ENCODE measurements at regions not wholly inside any gene's neighbourhood (a gene's known extent, or its start where the extent isn't known, plus 50 kb on each side); places are given as distances from the start of the nearest gene placed in this dataset.

DNA sequence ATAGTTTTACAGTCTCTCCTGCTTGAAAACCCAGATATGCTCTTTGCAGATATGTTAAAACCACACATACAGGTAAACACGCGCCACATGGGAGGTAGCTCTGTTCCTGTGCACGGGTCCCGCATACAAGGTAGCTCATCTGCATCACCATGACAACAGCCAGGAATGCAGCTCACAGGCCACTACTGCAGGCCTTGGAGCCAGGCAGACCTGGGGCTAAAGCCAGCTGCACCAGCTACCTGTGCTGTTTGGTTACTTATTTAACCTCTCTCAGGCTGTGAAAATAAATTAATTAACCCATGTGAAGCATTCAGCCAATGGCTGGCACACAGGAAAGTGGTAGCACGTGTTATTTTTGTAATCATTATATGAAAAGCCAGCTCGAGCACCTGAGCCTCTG, 428.3 kb downstream of the TNS3 start:
- H3K36me3 ChIP-seq (ENCODE audit: control insufficient read depth, insufficient read depth, low read length), result no peaks in the 10 kb centered on the region
- no peak overlapping the region for H3K4me3 ChIP-seq (ENCODE audit: low read depth, low read length)
- ChIA-PET CTCF (interaction anchor here (0.8 to 1.4 kb wide), 3 partner anchors 17 to 1231 kb away, joined by 3 read pairs; no protein-coding TSS in a partner anchor), POLR2A (no interaction called here)
- DNase-seq (ENCODE audit: low read depth), result no peak
- H3K27me3 ChIP-seq (ENCODE audit: control insufficient read depth, insufficient read depth, low read length), result no peaks in the 10 kb centered on the region
- TF ChIP-seq, protein P1, sequence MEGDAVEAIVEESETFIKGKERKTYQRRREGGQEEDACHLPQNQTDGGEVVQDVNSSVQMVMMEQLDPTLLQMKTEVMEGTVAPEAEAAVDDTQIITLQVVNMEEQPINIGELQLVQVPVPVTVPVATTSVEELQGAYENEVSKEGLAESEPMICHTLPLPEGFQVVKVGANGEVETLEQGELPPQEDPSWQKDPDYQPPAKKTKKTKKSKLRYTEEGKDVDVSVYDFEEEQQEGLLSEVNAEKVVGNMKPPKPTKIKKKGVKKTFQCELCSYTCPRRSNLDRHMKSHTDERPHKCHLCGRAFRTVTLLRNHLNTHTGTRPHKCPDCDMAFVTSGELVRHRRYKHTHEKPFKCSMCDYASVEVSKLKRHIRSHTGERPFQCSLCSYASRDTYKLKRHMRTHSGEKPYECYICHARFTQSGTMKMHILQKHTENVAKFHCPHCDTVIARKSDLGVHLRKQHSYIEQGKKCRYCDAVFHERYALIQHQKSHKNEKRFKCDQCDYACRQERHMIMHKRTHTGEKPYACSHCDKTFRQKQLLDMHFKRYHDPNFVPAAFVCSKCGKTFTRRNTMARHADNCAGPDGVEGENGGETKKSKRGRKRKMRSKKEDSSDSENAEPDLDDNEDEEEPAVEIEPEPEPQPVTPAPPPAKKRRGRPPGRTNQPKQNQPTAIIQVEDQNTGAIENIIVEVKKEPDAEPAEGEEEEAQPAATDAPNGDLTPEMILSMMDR (IDR thresholded peaks at IDR 0.05; ENCODE audit: insufficient read depth, low read depth, low read length), result no peak

DNA sequence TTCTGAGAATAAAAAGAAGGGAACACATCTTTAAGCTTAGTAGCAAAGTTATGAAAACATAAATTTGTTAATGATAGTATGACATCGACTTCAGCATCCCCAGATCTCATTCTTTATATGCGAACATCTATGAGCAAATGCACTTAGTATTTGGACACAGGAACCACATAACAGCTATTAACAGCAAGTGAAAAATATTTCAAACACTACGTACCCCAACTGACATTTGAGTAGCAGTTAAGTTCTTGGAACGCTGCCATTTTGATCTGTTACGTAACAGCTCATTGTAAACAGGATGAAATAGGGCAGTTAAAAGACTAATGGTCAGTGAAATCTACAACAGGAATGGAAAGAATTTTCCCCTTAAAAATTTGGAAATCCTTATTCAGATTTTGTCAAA, 428.9 kb downstream of the TNS3 start:
- CTCF ChIA-PET, result interaction anchor here (0.8 to 1.4 kb wide), 3 partner anchors 17 to 101 kb away, joined by 3 read pairs; no protein-coding TSS in a partner anchor
- DNase-seq (ENCODE audit: low read depth), result peak; percentile 94

DNA sequence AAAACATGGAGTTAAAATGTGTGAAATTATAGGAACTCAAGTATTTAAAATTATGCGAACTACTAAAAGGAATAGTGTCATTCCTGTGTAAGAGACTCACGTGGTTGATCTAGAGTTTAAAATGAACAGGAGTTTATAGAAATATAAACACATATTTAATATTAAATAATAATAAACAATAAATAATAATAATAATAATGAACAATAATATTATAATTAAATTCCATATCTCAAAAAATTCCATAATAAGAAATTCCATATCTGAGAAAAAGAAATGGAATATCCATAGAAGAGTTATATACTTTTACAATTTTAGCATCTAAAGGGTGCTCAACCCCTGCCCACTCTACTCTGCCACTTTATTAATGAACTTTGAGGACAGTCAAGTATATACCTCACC, 429.6 kb downstream of the TNS3 start:
- H3K27me3 ChIP-seq (ENCODE audit: control insufficient read depth, insufficient read depth, low read length), result no peaks in the 10 kb centered on the region
- ChIA-PET POLR2A (no interaction called here), CTCF (interaction anchor here (1.0 to 1.2 kb wide), 2 partner anchors 68 to 1230 kb away, joined by 3 read pairs; no protein-coding TSS in a partner anchor)
- no peak for DNase-seq (ENCODE audit: low read depth)
- H3K36me3 ChIP-seq (ENCODE audit: control insufficient read depth, insufficient read depth, low read length), result no peaks in the 10 kb centered on the region
- TF ChIP-seq, protein P1 (IDR thresholded peaks at IDR 0.05; ENCODE audit: insufficient read depth, low read depth, low read length), result no peak
- H3K4me3 ChIP-seq (ENCODE audit: low read depth, low read length), result no peak overlapping the region

More for the DNA sequence above, 428.9 kb downstream of the TNS3 start:
- TF ChIP-seq, protein P1 (IDR thresholded peaks at IDR 0.05; ENCODE audit: insufficient read depth, low read depth, low read length), result no peak
- Histone ChIP-seq H3K27me3 (ENCODE audit: control insufficient read depth, insufficient read depth, low read length) (no peaks in the 10 kb centered on the region), H3K4me3 (ENCODE audit: low read depth, low read length) (no peak overlapping the region), H3K36me3 (ENCODE audit: control insufficient read depth, insufficient read depth, low read length) (no peaks in the 10 kb centered on the region)
- POLR2A ChIA-PET, result no interaction called here

DNA sequence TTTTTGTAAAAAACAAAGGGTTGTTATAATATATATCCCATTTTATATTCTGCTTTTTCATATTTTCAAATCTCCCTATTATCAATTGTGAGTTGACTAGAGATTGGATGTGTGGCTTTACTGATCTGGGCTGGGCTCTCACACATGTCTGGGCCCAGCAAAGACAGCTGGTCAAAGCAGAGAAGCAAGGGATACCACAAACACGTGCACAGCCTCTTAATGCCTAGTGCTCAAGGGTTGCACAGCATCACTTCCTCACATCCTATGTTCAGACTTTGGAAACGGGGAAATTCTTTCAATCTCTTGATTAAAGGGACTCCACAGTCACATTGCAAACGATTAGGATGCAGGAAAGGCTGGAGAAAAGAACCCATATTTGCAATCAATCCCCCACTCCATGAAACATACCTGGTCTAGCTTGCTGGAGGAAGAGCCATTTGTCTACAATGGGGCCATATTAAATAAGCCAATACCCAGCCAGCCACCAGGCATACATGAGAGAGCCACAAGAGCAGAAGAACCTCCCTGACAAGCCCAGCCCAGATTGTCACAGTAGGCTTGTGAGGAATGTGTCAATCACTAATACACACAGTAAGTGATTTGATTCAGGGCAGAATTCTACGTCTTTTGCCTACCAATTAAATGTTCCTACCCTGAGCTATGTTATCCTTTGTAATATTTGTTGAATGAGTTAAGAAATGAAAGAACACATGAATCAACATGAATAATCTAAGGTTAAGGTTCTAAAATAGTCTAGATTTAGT, 431.2 kb downstream of the TNS3 start:
- H3K36me3 ChIP-seq (ENCODE audit: control insufficient read depth, insufficient read depth, low read length), result no peaks in the 10 kb centered on the region
- ChIA-PET POLR2A (interaction anchor here (0.5 kb wide), 1 partner anchor 296 kb away, joined by 3 read pairs; no protein-coding TSS in a partner anchor), CTCF (interaction anchor here (0.8 to 1.3 kb wide), 3 partner anchors 17 to 1258 kb away, joined by 3 to 4 read pairs (median 3); no protein-coding TSS in a partner anchor)
- no peak overlapping the region for H3K4me3 ChIP-seq (ENCODE audit: low read depth, low read length)
- TF ChIP-seq, protein P1 (IDR thresholded peaks at IDR 0.05; ENCODE audit: insufficient read depth, low read depth, low read length), result no peak
- DNase-seq (ENCODE audit: low read depth), result no peak
- H3K27me3 ChIP-seq (ENCODE audit: control insufficient read depth, insufficient read depth, low read length), result no peaks in the 10 kb centered on the region

DNA sequence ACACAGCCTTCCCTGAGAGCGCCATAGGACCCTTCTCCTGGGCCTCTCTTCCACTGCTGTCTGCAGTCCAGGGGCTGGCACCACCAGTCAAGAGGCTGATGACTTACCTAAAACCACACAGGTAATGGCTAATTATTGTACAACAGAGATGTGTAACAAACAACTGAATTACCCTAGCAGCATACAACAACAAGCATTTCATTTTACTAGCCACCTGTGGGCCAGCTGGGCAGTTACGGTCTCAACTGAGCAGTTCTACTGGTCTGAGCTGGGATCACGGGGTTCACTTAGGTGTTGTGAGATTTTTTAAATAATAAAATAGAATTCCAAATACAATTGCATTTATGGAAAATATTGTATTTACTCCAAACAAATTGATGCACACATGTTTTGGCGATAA, 431.9 kb downstream of the TNS3 start:
- TF ChIP-seq, protein P1 (IDR thresholded peaks at IDR 0.05; ENCODE audit: insufficient read depth, low read depth, low read length), result no peak
- Histone ChIP-seq H3K4me3 (ENCODE audit: low read depth, low read length) (no peak overlapping the region), H3K27me3 (ENCODE audit: control insufficient read depth, insufficient read depth, low read length) (no peaks in the 10 kb centered on the region), H3K36me3 (ENCODE audit: control insufficient read depth, insufficient read depth, low read length) (no peaks in the 10 kb centered on the region)
- DNase-seq (ENCODE audit: low read depth), result no peak
- ChIA-PET POLR2A (interaction anchor here (0.6 kb wide), 1 partner anchor 1116 kb away, joined by 3 read pairs; no protein-coding TSS in a partner anchor), CTCF (interaction anchor here (0.8 to 1.1 kb wide), 2 partner anchors 16 to 30 kb away, joined by 3 read pairs; no protein-coding TSS in a partner anchor)
